Activated T-cell treated with anti-CD3 and anti-CD28 coated beads, Interleukin-2, amount 50 U/mL, for 24 hours (primary cell): ENCODE measurements at regions not wholly inside any gene's neighbourhood (a gene's known extent, or its start where the extent isn't known, plus 50 kb on each side); places are given as distances from the start of the nearest gene placed in this dataset.
"Not testable (repeated sequence)": the region's sequence is repeated elsewhere in the genome, so short reads cannot be mapped to it uniquely, and the experiment has no call there.

Source experiments
- DNase-seq: peaks from one replicate; pipeline ENCODE4 v3.0.0-alpha.2; 2020
- H3K27ac Mint-ChIP-seq: 2 replicates; pipeline ENCODE4 v1.8.0; 2020; ENCODE audit warnings: mild to moderate bottlenecking, mixed read lengths
- H3K27me3 Mint-ChIP-seq: 2 replicates; pipeline ENCODE4 v1.8.0; 2020; ENCODE audit warnings: mixed read lengths
- H3K36me3 Mint-ChIP-seq: 2 replicates; pipeline ENCODE4 v1.8.0; 2020; ENCODE audit warnings: low read depth, mixed read lengths
- H3K4me1 Mint-ChIP-seq: 2 replicates; pipeline ENCODE4 v1.8.0; 2020; ENCODE audit warnings: low read depth, mixed read lengths
- H3K4me3 Mint-ChIP-seq: 2 replicates; pipeline ENCODE4 v1.8.0; 2020; ENCODE audit warnings: mild to moderate bottlenecking, moderate library complexity, mixed read lengths
- H3K9me3 Mint-ChIP-seq: 2 replicates; pipeline ENCODE4 v1.8.0; 2020; ENCODE audit warnings: mixed read lengths

GRCh38 chr7:68180761-68181160 lies 1184.1 kb downstream of the TYW1 start:
- Mint-ChIP-seq H3K36me3 (no peaks in the 10 kb centered on the region), H3K9me3 (peaks cover 19% of the 10 kb centered on the region), H3K27ac (no peak overlapping the region), H3K4me1 (no peaks in the 10 kb centered on the region), H3K4me3 (no peak overlapping the region), H3K27me3 (no peaks in the 10 kb centered on the region)
- no peak for DNase-seq

DNA sequence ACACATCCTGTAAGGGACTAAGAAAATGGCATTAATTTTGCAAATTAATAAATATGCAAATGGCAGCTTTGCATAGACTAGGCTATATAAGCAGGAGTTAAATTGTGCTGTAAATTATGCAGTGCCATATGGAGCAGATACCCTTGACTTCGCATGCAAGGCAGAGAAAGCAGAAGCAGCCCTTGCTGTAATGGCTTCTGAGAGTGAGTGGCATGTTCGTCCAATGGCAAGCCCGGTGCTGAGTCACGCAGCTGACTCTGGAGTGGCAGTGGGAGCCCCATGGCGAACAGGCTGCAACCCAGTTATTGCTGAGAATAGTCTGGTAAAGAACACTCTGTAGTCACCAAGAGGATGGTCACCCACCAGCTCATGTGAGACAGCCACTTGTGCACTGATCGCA lies 1186.5 kb downstream of the TYW1 start:
- Mint-ChIP-seq H3K36me3 (no peaks in the 10 kb centered on the region), H3K27ac (no peak overlapping the region), H3K4me1 (no peaks in the 10 kb centered on the region), H3K4me3 (no peak overlapping the region), H3K27me3 (no peaks in the 10 kb centered on the region), H3K9me3 (peaks cover 27% of the 10 kb centered on the region)
- no peak for DNase-seq

GRCh38 chr7:68185631-68186456 lies 1189.2 kb downstream of the TYW1 start:
- no peaks in the 10 kb centered on the region for H3K27me3 Mint-ChIP-seq
- DNase-seq: no peak
- peaks cover 22% of the 10 kb centered on the region for H3K9me3 Mint-ChIP-seq
- no peak overlapping the region for H3K4me3 Mint-ChIP-seq
- no peaks in the 10 kb centered on the region for H3K4me1 Mint-ChIP-seq
- H3K36me3 Mint-ChIP-seq: no peaks in the 10 kb centered on the region
- H3K27ac Mint-ChIP-seq: no peak overlapping the region

DNA sequence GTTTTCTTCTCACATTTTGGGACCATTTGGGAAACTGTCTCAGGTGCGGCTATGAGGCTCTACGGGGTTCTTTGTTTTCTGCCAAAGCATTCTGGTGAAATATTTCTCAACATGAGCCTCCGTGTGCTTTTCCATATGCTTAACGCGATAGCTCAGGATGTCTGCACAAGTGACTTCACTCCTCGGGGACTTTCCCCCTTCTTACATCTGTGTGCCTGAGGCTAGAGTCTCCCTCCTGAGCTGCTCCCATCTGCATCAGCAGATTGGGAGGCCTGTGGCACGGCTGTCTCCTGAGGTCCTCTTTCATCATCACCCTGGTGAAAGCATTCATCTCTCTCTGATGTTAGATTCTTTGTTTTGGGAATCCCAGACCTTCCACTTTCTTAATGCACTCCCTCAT lies 1190.9 kb downstream of the TYW1 start:
- Mint-ChIP-seq H3K9me3 (peaks cover 25% of the 10 kb centered on the region), H3K27me3 (no peaks in the 10 kb centered on the region), H3K36me3 (no peaks in the 10 kb centered on the region), H3K4me1 (no peaks in the 10 kb centered on the region), H3K27ac (no peak overlapping the region), H3K4me3 (no peak overlapping the region)
- DNase-seq: no peak

GRCh38 chr7:68192941-68193340 lies 1196.3 kb downstream of the TYW1 start:
- DNase-seq: no peak
- Mint-ChIP-seq H3K4me3 (no peak overlapping the region), H3K9me3 (peaks cover 26% of the 10 kb centered on the region), H3K27me3 (no peaks in the 10 kb centered on the region), H3K4me1 (no peaks in the 10 kb centered on the region), H3K27ac (no peak overlapping the region), H3K36me3 (no peaks in the 10 kb centered on the region)

- H3K27me3 Mint-ChIP-seq, DNase-seq, H3K4me3 Mint-ChIP-seq, H3K36me3 Mint-ChIP-seq, H3K27ac Mint-ChIP-seq, H3K4me1 Mint-ChIP-seq: not testable (repeated sequence)
- H3K9me3 Mint-ChIP-seq: peaks cover 30% of the 10 kb centered on the region
These were observed 1199.0 kb downstream of the TYW1 start for GRCh38 chr7:68195642-68196041.

- no peaks in the 10 kb centered on the region for H3K27me3 Mint-ChIP-seq
- DNase-seq: no peak
- H3K27ac Mint-ChIP-seq: no peak overlapping the region
- peaks cover 32% of the 10 kb centered on the region for H3K9me3 Mint-ChIP-seq
- H3K36me3 Mint-ChIP-seq: no peaks in the 10 kb centered on the region
- H3K4me3 Mint-ChIP-seq: no peak overlapping the region
- H3K4me1 Mint-ChIP-seq: no peaks in the 10 kb centered on the region
These were observed 1203.5 kb downstream of the TYW1 start for GRCh38 chr7:68200051-68200670.

DNA sequence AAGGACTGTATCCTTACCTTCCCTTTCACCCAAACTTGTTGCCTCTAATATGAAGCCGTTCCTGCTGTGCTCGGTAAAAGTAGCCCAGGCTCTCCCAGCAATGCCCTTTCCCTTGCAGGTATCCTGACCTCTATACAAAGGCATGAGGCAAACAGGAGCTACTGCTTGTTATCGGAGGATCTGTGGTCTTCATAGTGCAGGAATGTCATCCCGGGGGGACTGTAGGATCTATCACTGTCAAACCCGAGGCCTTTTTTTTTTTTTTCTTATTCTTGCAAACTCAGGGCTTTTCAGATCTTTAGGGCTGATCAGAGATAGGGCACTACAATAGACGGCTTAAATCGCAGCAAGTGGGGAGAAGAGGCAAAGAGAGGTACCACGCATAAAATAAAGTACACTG lies 1206.6 kb downstream of the TYW1 start:
- no peaks in the 10 kb centered on the region for H3K27me3 Mint-ChIP-seq
- H3K36me3 Mint-ChIP-seq: no peaks in the 10 kb centered on the region
- H3K4me1 Mint-ChIP-seq: no peaks in the 10 kb centered on the region
- no peak overlapping the region for H3K27ac Mint-ChIP-seq
- H3K4me3 Mint-ChIP-seq: no peak overlapping the region
- peaks cover 24% of the 10 kb centered on the region for H3K9me3 Mint-ChIP-seq
- DNase-seq: no peak

DNA sequence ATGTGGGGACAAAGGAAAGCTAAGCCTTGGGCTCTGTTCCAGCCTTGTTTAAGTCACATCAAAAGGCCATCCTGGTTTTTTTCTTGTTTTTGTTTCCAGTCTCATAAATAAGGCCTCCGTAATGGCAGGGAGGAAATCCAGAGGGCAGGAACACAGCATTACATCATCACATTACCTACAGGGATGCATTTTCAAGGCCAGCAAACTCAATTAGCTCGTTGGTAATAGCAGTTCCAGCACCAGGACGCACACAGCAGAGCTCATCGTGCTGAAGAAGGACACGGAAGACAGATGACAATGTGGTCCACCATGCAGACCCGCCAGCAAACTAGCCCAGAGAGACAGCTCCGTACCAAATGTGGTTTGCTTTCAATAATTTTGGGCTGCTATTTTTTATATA lies 1209.2 kb downstream of the TYW1 start:
- no peak overlapping the region for H3K27ac Mint-ChIP-seq
- no peaks in the 10 kb centered on the region for H3K27me3 Mint-ChIP-seq
- no peaks in the 10 kb centered on the region for H3K4me1 Mint-ChIP-seq
- no peaks in the 10 kb centered on the region for H3K36me3 Mint-ChIP-seq
- no peak overlapping the region for H3K4me3 Mint-ChIP-seq
- DNase-seq: no peak
- peaks cover 33% of the 10 kb centered on the region for H3K9me3 Mint-ChIP-seq

DNA sequence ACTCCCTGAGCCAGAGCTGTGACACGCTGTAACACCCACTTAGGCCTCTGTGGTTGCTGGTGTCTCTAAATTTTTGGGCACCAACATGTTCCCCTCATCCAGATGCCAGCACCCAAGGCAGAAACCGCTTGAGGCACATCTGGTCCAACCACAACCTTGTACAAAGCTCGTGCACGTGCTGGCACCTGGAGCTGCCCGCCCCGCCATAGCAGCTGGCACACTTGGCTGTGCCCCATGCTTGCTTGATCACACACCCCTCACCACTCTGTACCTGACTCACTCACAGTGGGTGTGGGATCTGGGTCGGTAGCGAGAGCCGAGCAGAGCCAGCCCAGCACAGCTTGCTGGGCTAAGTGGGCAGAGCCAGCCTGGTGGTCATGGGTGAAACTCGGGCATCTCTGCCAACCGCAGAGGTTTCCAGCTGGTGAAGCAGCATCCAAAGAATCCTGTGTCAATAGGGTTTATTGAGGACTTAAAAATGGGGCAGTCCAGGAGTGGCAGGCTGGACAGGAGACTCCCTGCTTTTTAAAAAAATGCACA lies 1210.4 kb downstream of the TYW1 start:
- Mint-ChIP-seq H3K4me1 (no peaks in the 10 kb centered on the region), H3K27me3 (no peaks in the 10 kb centered on the region), H3K27ac (no peak overlapping the region), H3K4me3 (no peak overlapping the region), H3K9me3 (peaks cover 34% of the 10 kb centered on the region), H3K36me3 (no peaks in the 10 kb centered on the region)
- no peak for DNase-seq

GRCh38 chr7:68207676-68208075 lies 1211.0 kb downstream of the TYW1 start:
- Mint-ChIP-seq H3K27ac (no peak overlapping the region), H3K36me3 (no peaks in the 10 kb centered on the region), H3K4me3 (no peak overlapping the region), H3K27me3 (no peaks in the 10 kb centered on the region), H3K4me1 (no peaks in the 10 kb centered on the region), H3K9me3 (peaks cover 33% of the 10 kb centered on the region)
- no peak for DNase-seq

DNA sequence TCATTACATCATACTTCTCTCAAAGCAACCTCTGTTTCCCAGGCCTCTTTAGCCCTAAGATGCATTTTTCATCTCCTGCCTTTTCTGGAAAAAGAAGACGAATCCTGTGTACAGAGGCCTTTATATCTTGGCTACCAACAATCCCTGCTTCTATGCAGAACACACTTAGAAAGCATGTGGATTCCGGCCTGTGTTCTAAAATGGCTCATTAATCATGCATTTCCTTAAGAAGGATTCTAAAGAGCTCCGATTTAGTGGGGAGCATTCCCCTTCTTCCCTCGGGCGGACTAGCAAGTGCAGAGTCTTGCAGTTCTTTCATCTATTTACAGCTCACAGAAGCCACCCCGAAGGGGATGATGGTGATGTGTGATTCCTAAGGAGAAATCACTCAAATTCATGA lies 1212.9 kb downstream of the TYW1 start:
- Mint-ChIP-seq H3K4me3 (no peak overlapping the region), H3K27ac (no peak overlapping the region), H3K4me1 (no peaks in the 10 kb centered on the region), H3K36me3 (no peaks in the 10 kb centered on the region), H3K9me3 (peaks cover 35% of the 10 kb centered on the region), H3K27me3 (no peaks in the 10 kb centered on the region)
- DNase-seq: no peak

DNA sequence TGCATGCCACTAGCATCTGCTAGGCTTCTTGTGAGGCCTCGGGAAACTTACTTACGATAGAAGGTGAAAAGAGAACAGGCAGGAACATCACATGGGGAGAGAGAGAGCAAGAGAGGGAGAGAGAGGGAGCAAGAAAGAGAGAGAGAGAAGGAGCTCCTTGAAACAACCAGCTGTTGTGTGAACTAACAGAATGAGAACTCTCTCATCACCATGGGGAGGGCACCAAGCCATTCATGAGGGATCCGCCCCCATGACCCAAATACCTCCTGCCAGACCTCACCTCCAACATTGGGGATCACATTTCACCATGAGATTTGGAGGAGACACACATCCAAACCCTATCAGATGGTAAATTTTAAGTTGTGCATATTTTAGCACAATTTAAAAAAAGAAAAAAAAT lies 1217.2 kb downstream of the TYW1 start:
- H3K9me3 Mint-ChIP-seq: peaks cover 31% of the 10 kb centered on the region

DNA sequence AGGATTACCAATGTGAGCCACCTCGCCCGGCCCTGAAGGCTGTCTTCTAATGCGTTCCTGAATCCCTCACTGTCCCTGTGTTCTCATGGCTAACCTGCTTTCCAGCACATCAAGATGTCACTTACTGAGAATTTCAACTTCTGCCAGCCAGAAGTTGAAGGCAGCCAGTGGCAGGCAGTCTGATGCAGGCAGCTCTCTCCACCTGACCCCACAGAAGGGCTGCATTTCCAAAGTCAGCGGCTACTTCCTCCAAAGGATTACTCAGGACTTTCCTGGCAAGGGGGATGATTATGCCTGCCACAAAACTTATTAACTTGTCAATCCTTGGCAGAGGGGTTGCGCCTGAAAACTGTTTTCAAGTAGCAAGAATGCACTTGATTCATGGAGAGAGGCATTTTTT lies 1219.4 kb downstream of the TYW1 start:
- H3K27ac Mint-ChIP-seq: no peak overlapping the region
- no peaks in the 10 kb centered on the region for H3K4me1 Mint-ChIP-seq
- DNase-seq: no peak
- peaks cover 17% of the 10 kb centered on the region for H3K9me3 Mint-ChIP-seq
- H3K4me3 Mint-ChIP-seq: no peak overlapping the region
- no peaks in the 10 kb centered on the region for H3K36me3 Mint-ChIP-seq
- H3K27me3 Mint-ChIP-seq: no peaks in the 10 kb centered on the region

More for the DNA sequence above, 1217.2 kb downstream of the TYW1 start:
- no peak overlapping the region for H3K27ac Mint-ChIP-seq
- H3K4me3 Mint-ChIP-seq: no peak overlapping the region
- no peaks in the 10 kb centered on the region for H3K27me3 Mint-ChIP-seq
- no peaks in the 10 kb centered on the region for H3K4me1 Mint-ChIP-seq
- H3K36me3 Mint-ChIP-seq: no peaks in the 10 kb centered on the region
- DNase-seq: no peak

- Mint-ChIP-seq H3K4me3 (no peak overlapping the region), H3K27me3 (no peaks in the 10 kb centered on the region), H3K9me3 (peaks cover 13% of the 10 kb centered on the region), H3K4me1 (no peaks in the 10 kb centered on the region), H3K27ac (no peak overlapping the region), H3K36me3 (no peaks in the 10 kb centered on the region)
- DNase-seq: no peak
These were observed 1220.8 kb downstream of the TYW1 start for GRCh38 chr7:68217426-68217825.
